ENCODE measurements at regions not wholly inside any gene's neighbourhood (a gene's known extent, or its start where the extent isn't known, plus 50 kb on each side); places are given as distances from the start of the nearest gene placed in this dataset.

- Histone ChIP-seq H2AFZ (ENCODE audit: low read length) (no peak overlapping the region), H3K27ac (ENCODE audit: low read depth, low read length) (no peak overlapping the region), H3K27me3 (ENCODE audit: insufficient read depth, low read length) (no peaks in the 10 kb centered on the region), H3K4me3 (ENCODE audit: insufficient read depth, low read length) (no peak overlapping the region), H3K4me1 (ENCODE audit: insufficient read depth, low read length) (no peaks in the 10 kb centered on the region), H3K9me3 (ENCODE audit: low read depth, low read length) (no peaks in the 10 kb centered on the region), H3K79me2 (ENCODE audit: insufficient read depth, low read length) (no peaks in the 10 kb centered on the region), H4K20me1 (ENCODE audit: insufficient read depth, low read length) (no peaks in the 10 kb centered on the region), H3K4me2 (ENCODE audit: insufficient read depth, low read length) (no peak overlapping the region), H3K36me3 (ENCODE audit: insufficient read depth, low read length) (no peaks in the 10 kb centered on the region)
- no peak for TF ChIP-seq CTCF (IDR thresholded peaks at IDR 0.05; ENCODE audit: extremely low read depth, low read depth, low read length)
- peak; percentile 3 for DNase-seq (ENCODE audit: insufficient read length, low spot score, missing footprints)
Measured at GRCh38 chr5:121667292-121667691, 184.4 kb upstream of the FTMT start.

- no peak for TF ChIP-seq CTCF (IDR thresholded peaks at IDR 0.05; ENCODE audit: extremely low read depth, low read depth, low read length)
- H3K4me1 ChIP-seq (ENCODE audit: insufficient read depth, low read length) = no peaks in the 10 kb centered on the region
- DNase-seq (ENCODE audit: insufficient read length, low spot score, missing footprints) = no peak
- H3K4me2 ChIP-seq (ENCODE audit: insufficient read depth, low read length) = no peak overlapping the region
- H3K4me3 ChIP-seq (ENCODE audit: insufficient read depth, low read length) = no peak overlapping the region
- no peak overlapping the region for H2AFZ ChIP-seq (ENCODE audit: low read length)
- H3K36me3 ChIP-seq (ENCODE audit: insufficient read depth, low read length) = no peaks in the 10 kb centered on the region
- no peaks in the 10 kb centered on the region for H3K79me2 ChIP-seq (ENCODE audit: insufficient read depth, low read length)
- no peaks in the 10 kb centered on the region for H3K9me3 ChIP-seq (ENCODE audit: low read depth, low read length)
- no peaks in the 10 kb centered on the region for H4K20me1 ChIP-seq (ENCODE audit: insufficient read depth, low read length)
- no peaks in the 10 kb centered on the region for H3K27me3 ChIP-seq (ENCODE audit: insufficient read depth, low read length)
- H3K27ac ChIP-seq (ENCODE audit: low read depth, low read length) = no peak overlapping the region
Measured at GRCh38 chr5:121668635-121669034, 183.0 kb upstream of the FTMT start.

- H4K20me1 ChIP-seq (ENCODE audit: insufficient read depth, low read length) = no peaks in the 10 kb centered on the region
- H2AFZ ChIP-seq (ENCODE audit: low read length) = no peak overlapping the region
- no peak for TF ChIP-seq CTCF (IDR thresholded peaks at IDR 0.05; ENCODE audit: extremely low read depth, low read depth, low read length)
Measured at GRCh38 chr5:121671624-121672023, 180.1 kb upstream of the FTMT start.

GRCh38 chr5:121675924-121676323 lies 175.8 kb upstream of the FTMT start:
- no peaks in the 10 kb centered on the region for H3K79me2 ChIP-seq (ENCODE audit: insufficient read depth, low read length)
- no peak overlapping the region for H3K27ac ChIP-seq (ENCODE audit: low read depth, low read length)
- DNase-seq (ENCODE audit: insufficient read length, low spot score, missing footprints) = no peak

More at GRCh38 chr5:121671624-121672023, 180.1 kb upstream of the FTMT start:
- Histone ChIP-seq H3K79me2 (ENCODE audit: insufficient read depth, low read length) (no peaks in the 10 kb centered on the region), H3K27ac (ENCODE audit: low read depth, low read length) (no peak overlapping the region), H3K4me1 (ENCODE audit: insufficient read depth, low read length) (no peaks in the 10 kb centered on the region), H3K9me3 (ENCODE audit: low read depth, low read length) (no peaks in the 10 kb centered on the region), H3K27me3 (ENCODE audit: insufficient read depth, low read length) (no peaks in the 10 kb centered on the region), H3K4me2 (ENCODE audit: insufficient read depth, low read length) (no peak overlapping the region), H3K4me3 (ENCODE audit: insufficient read depth, low read length) (no peak overlapping the region), H3K36me3 (ENCODE audit: insufficient read depth, low read length) (no peaks in the 10 kb centered on the region)
- no peak for DNase-seq (ENCODE audit: insufficient read length, low spot score, missing footprints)

More at GRCh38 chr5:121675924-121676323, 175.8 kb upstream of the FTMT start:
- no peaks in the 10 kb centered on the region for H3K4me1 ChIP-seq (ENCODE audit: insufficient read depth, low read length)
- no peaks in the 10 kb centered on the region for H3K27me3 ChIP-seq (ENCODE audit: insufficient read depth, low read length)
- no peak overlapping the region for H3K4me2 ChIP-seq (ENCODE audit: insufficient read depth, low read length)
- no peak overlapping the region for H3K4me3 ChIP-seq (ENCODE audit: insufficient read depth, low read length)
- H2AFZ ChIP-seq (ENCODE audit: low read length) = no peak overlapping the region
- no peaks in the 10 kb centered on the region for H3K9me3 ChIP-seq (ENCODE audit: low read depth, low read length)
- no peaks in the 10 kb centered on the region for H4K20me1 ChIP-seq (ENCODE audit: insufficient read depth, low read length)
- no peaks in the 10 kb centered on the region for H3K36me3 ChIP-seq (ENCODE audit: insufficient read depth, low read length)
- no peak for TF ChIP-seq CTCF (IDR thresholded peaks at IDR 0.05; ENCODE audit: extremely low read depth, low read depth, low read length)

All from osteoblast (primary cell).